ENCODE measurements at regions not wholly inside any gene's neighbourhood (a gene's known extent, or its start where the extent isn't known, plus 50 kb on each side); places are given as distances from the start of the nearest gene placed in this dataset.

GRCh38 chr18:45312555-45313126 lies 302.6 kb upstream of the SLC14A2 start:
- Histone ChIP-seq H3K4me2 (ENCODE audit: control insufficient read depth, insufficient read depth) (no peak overlapping the region), H2AFZ (ENCODE audit: control insufficient read depth, low read depth, low read length) (no peak overlapping the region), H3K4me3 (no peak overlapping the region), H4K20me1 (ENCODE audit: control insufficient read depth, insufficient read depth) (no peaks in the 10 kb centered on the region), H3K36me3 (ENCODE audit: control insufficient read depth in 2 of 2, insufficient read depth in 2 of 2, low read length in 1 of 2) (no peaks in the 10 kb centered on the region), H3K27me3 (replicated peaks in 1 of 2; ENCODE audit: control insufficient read depth in 2 of 2, insufficient read depth in 2 of 2, low read length in 1 of 2) (no peaks in the 10 kb centered on the region; a peak in 2 of 4 replicates), H3K79me2 (ENCODE audit: control insufficient read depth, insufficient read depth, low read length) (no peaks in the 10 kb centered on the region), H3K9me3 (replicated peaks; ENCODE audit: control insufficient read depth, insufficient read depth, low read length) (no peaks in the 10 kb centered on the region), H3K27ac (ENCODE audit: control insufficient read depth, insufficient read depth) (no peak overlapping the region), H3K4me1 (ENCODE audit: control insufficient read depth, insufficient read depth, low read length) (no peaks in the 10 kb centered on the region), H3K9ac (ENCODE audit: control insufficient read depth, insufficient read depth, low read length) (no peak overlapping the region)
- TF ChIP-seq BCLAF1 (IDR thresholded peaks at IDR 0.05), result no peak
- TF ChIP-seq RAD21 (IDR thresholded peaks at IDR 0.05; ENCODE audit: insufficient read depth, low read depth, low read length), result no peak
- no peak for TF ChIP-seq RAD51 (IDR thresholded peaks at IDR 0.05)
- no peak for TF ChIP-seq MLLT1 (IDR thresholded peaks at IDR 0.05)
- TF ChIP-seq HCFC1 (IDR thresholded peaks at IDR 0.05; ENCODE audit: low read length), result no peak
- TF ChIP-seq NFIC (IDR thresholded peaks at IDR 0.05; ENCODE audit: low read depth, low read length), result no peak
- in situ Hi-C loops (cut with MboI), result no loop called here
- POLR2A ChIA-PET, result interaction anchor here (0.6 kb wide), 1 partner anchor 388 kb away, joined by 8 read pairs; no protein-coding TSS in a partner anchor
- SMC1A ChIA-PET (ENCODE audit: uncharacterized antibody, unreplicated experiment), result no interaction called here
- RAD21 ChIA-PET (ENCODE audit: unreplicated experiment), result no interaction called here
- DNase-seq (ENCODE audit: low read depth, low spot score), result no peak
- FAIRE-seq, result no peak
- no peak for ATAC-seq
- WGBS (ENCODE audit: insufficient coverage, insufficient replicate concordance, low lambda C conversion rate, missing lambda C conversion rate), result 5% methylated on average over 9 of the region's 9 CpGs
- CTCF ChIA-PET, result no interaction called here
- BruUV-seq (replicated peaks), result no TSS peak
- intact Hi-C loops (cut with micrococcal nuclease; ENCODE audit: unreplicated experiment), result no loop called here

Measured in GM12878 (cell line).